GM23248 (cell line): ENCODE measurements at regions not wholly inside any gene's neighbourhood (a gene's known extent, or its start where the extent isn't known, plus 50 kb on each side); places are given as distances from the start of the nearest gene placed in this dataset.

Experiments used
- DNase-seq: peaks from one replicate; pipeline ENCODE4 v3.0.0-alpha.2; 2015
- H2AFZ ChIP-seq: fragments of 200-600 bp; sonication (generic); 2 replicates; pipeline ENCODE4 v1.6.1; 2016; ENCODE audit warnings: antibody characterized with exemption
- H3F3A ChIP-seq: fragments of 200-600 bp; sonication (generic); 2 replicates; pipeline ENCODE4 v1.6.1; 2016; ENCODE audit warnings: mild to moderate bottlenecking, antibody characterized with exemption, mixed run types; ENCODE audit not compliant: insufficient read depth
- H3K27ac ChIP-seq: fragments of 200-600 bp; sonication (generic); 2 replicates; pipeline ENCODE4 v1.5.1; 2016; ENCODE audit warnings: mild to moderate bottlenecking
- H3K27me3 ChIP-seq: fragments of 200-600 bp; sonication (generic); replicated peaks from 2 replicates; pipeline ENCODE4 v1.6.1; 2016; ENCODE audit warnings: mild to moderate bottlenecking; ENCODE audit not compliant: insufficient read depth
- H3K36me3 ChIP-seq: fragments of 200-600 bp; sonication (generic); 2 replicates; pipeline ENCODE4 v1.6.1; 2016; ENCODE audit warnings: low read depth, mild to moderate bottlenecking
- H3K4me1 ChIP-seq: fragments of 200-600 bp; sonication (generic); 2 replicates; pipeline ENCODE4 v1.6.1; 2016; ENCODE audit warnings: mild to moderate bottlenecking; ENCODE audit not compliant: insufficient read depth
- H3K4me2 ChIP-seq: fragments of 200-600 bp; sonication (generic); one replicate; pipeline ENCODE4 v1.6.1; 2016; ENCODE audit warnings: mild to moderate bottlenecking; ENCODE audit not compliant: unreplicated experiment
- H3K4me3 ChIP-seq: fragments of 200-600 bp; sonication (generic); 2 replicates; pipeline ENCODE4 v1.5.1; 2016; ENCODE audit warnings: mild to moderate bottlenecking
- H3K79me2 ChIP-seq: fragments of 200-600 bp; sonication (generic); 2 replicates; pipeline ENCODE4 v1.6.1; 2016; ENCODE audit warnings: mild to moderate bottlenecking; ENCODE audit not compliant: insufficient read depth
- H3K9ac ChIP-seq: fragments of 200-600 bp; sonication (generic); 2 replicates; pipeline ENCODE4 v1.6.1; 2016; ENCODE audit warnings: mild to moderate bottlenecking
- H3K9me2 ChIP-seq: fragments of 200-600 bp; sonication (generic); 2 replicates; pipeline ENCODE4 v1.6.1; 2016; ENCODE audit warnings: mixed run types, mild to moderate bottlenecking, moderate library complexity; ENCODE audit not compliant: insufficient read depth
- H3K9me3 ChIP-seq: fragments of 200-600 bp; sonication (generic); one replicate; pipeline ENCODE4 v1.6.1; 2017; ENCODE audit warnings: low read depth
- H4K20me1 ChIP-seq: fragments of 200-600 bp; sonication (generic); 2 replicates; pipeline ENCODE4 v1.6.0; 2016; ENCODE audit not compliant: insufficient read depth
- EZH2 ChIP-seq: fragments of 200-600 bp; sonication (generic); IDR thresholded peaks from 2 replicates; pipeline ENCODE4 v1.6.1; 2018; ENCODE audit warnings: antibody characterized with exemption, mild to moderate bottlenecking; ENCODE audit not compliant: insufficient read depth, poor library complexity, severe bottlenecking
- EZH2phosphoT487 ChIP-seq: fragments of 200-600 bp; sonication (generic); IDR thresholded peaks from 2 replicates; pipeline ENCODE4 v1.6.1; 2018; ENCODE audit warnings: antibody characterized with exemption, moderate library complexity, mild to moderate bottlenecking, low read depth; ENCODE audit not compliant: insufficient read depth
- WGBS, 2 experiments: methylation state at CpG; one replicate each; pipeline ENCODE4 v1.1.6; 2015 to 2017; ENCODE audit warnings: low lambda C conversion rate in 2 of 2, low coverage in 1 of 2; ENCODE audit errors: missing lambda C conversion rate in 2 of 2; 5-methylcytosine and 5-hydroxymethylcytosine counted together
- in situ Hi-C: fragments of 300-500 bp; cut with MboI; formaldehyde crosslinking; loops from 2 replicates; pipeline ENCODE4 v1.15.0; 2020

- TF ChIP-seq EZH2 = no peak
- TF ChIP-seq EZH2phosphoT487 = no peak
- H3K9me2 ChIP-seq = no peaks in the 10 kb centered on the region
- H3K4me2 ChIP-seq = no peak overlapping the region
- DNase-seq = no peak
- H3F3A ChIP-seq = no peaks in the 10 kb centered on the region
- no peak overlapping the region for H2AFZ ChIP-seq
- in situ Hi-C loops = no loop called here
- no peaks in the 10 kb centered on the region for H3K4me1 ChIP-seq
- no peak overlapping the region for H3K9ac ChIP-seq
- H3K27me3 ChIP-seq = no peaks in the 10 kb centered on the region; the same call in 1 of the 2 replicates
- H4K20me1 ChIP-seq = no peaks in the 10 kb centered on the region
- H3K4me3 ChIP-seq = no peak overlapping the region
- no peaks in the 10 kb centered on the region for H3K36me3 ChIP-seq
- WGBS, 2 experiments = 17 to 22% methylated on average over 4 of the region's 4 CpGs
- no peaks in the 10 kb centered on the region for H3K79me2 ChIP-seq
- H3K27ac ChIP-seq = no peak overlapping the region
- H3K9me3 ChIP-seq = no peaks in the 10 kb centered on the region
These were observed 480.8 kb downstream of the GADD45G start for GRCh38 chr9:90085633-90086032.

- H3K79me2 ChIP-seq = no peaks in the 10 kb centered on the region
- no peaks in the 10 kb centered on the region for H3K9me2 ChIP-seq
- no peaks in the 10 kb centered on the region for H3K36me3 ChIP-seq
- no peak overlapping the region for H3K9ac ChIP-seq
- no peak overlapping the region for H3K4me3 ChIP-seq
- H3K9me3 ChIP-seq = no peaks in the 10 kb centered on the region
- 18% methylated on average over 2 of the region's 2 CpGs for WGBS, 2 experiments
- TF ChIP-seq EZH2phosphoT487 (no peak), EZH2 (no peak)
- in situ Hi-C loops = no loop called here
- no peak overlapping the region for H2AFZ ChIP-seq
- H3K4me1 ChIP-seq = no peaks in the 10 kb centered on the region
- no peaks in the 10 kb centered on the region; the same call in 1 of the 2 replicates for H3K27me3 ChIP-seq
- no peaks in the 10 kb centered on the region for H4K20me1 ChIP-seq
- no peaks in the 10 kb centered on the region for H3F3A ChIP-seq
- H3K27ac ChIP-seq = no peak overlapping the region
- H3K4me2 ChIP-seq = no peak overlapping the region
- DNase-seq = no peak
These were observed 481.3 kb downstream of the GADD45G start for GRCh38 chr9:90086101-90086511.

- no peak for DNase-seq
- no peaks in the 10 kb centered on the region for H3K36me3 ChIP-seq
- in situ Hi-C loops = no loop called here
- H3K4me3 ChIP-seq = no peak overlapping the region
- no peak overlapping the region for H3K27ac ChIP-seq
- H3K4me1 ChIP-seq = no peaks in the 10 kb centered on the region
- no peak overlapping the region for H2AFZ ChIP-seq
- no peaks in the 10 kb centered on the region for H3K9me2 ChIP-seq
- no peaks in the 10 kb centered on the region for H3F3A ChIP-seq
- 25 to 26% methylated on average over 6 of the region's 6 CpGs for WGBS, 2 experiments
- H3K27me3 ChIP-seq = no peaks in the 10 kb centered on the region; the same call in 1 of the 2 replicates
- no peaks in the 10 kb centered on the region for H3K79me2 ChIP-seq
- TF ChIP-seq EZH2phosphoT487 (no peak), EZH2 (no peak)
- no peaks in the 10 kb centered on the region for H3K9me3 ChIP-seq
- no peaks in the 10 kb centered on the region for H4K20me1 ChIP-seq
- H3K9ac ChIP-seq = no peak overlapping the region
- no peak overlapping the region for H3K4me2 ChIP-seq
These were observed 483.6 kb downstream of the GADD45G start for GRCh38 chr9:90088434-90088833.

GRCh38 chr9:90088856-90089255 lies 484.0 kb downstream of the GADD45G start:
- WGBS, 2 experiments = 36 to 39% methylated on average over 4 of the region's 4 CpGs
- H3K27me3 ChIP-seq = no peaks in the 10 kb centered on the region; the same call in 1 of the 2 replicates
- no peak for TF ChIP-seq EZH2phosphoT487
- no peak for TF ChIP-seq EZH2

GRCh38 chr9:90090997-90091396 lies 486.2 kb downstream of the GADD45G start:
- Histone ChIP-seq H3K36me3 (no peaks in the 10 kb centered on the region), H3K9ac (no peak overlapping the region), H3K27ac (no peak overlapping the region), H3K27me3 (no peaks in the 10 kb centered on the region; the same call in 1 of the 2 replicates), H2AFZ (no peak overlapping the region), H3K4me2 (no peak overlapping the region), H3K4me3 (no peak overlapping the region), H3K79me2 (no peaks in the 10 kb centered on the region), H3K9me3 (no peaks in the 10 kb centered on the region), H3K9me2 (no peaks in the 10 kb centered on the region), H4K20me1 (no peaks in the 10 kb centered on the region), H3F3A (no peaks in the 10 kb centered on the region), H3K4me1 (no peaks in the 10 kb centered on the region)
- 47 to 62% methylated on average over 4 of the region's 4 CpGs for WGBS, 2 experiments
- DNase-seq = no peak
- TF ChIP-seq EZH2phosphoT487 (no peak), EZH2 (no peak)
- in situ Hi-C loops = no loop called here

More at GRCh38 chr9:90088856-90089255, 484.0 kb downstream of the GADD45G start:
- H3K9me2 ChIP-seq = no peaks in the 10 kb centered on the region
- H3K4me2 ChIP-seq = no peak overlapping the region
- no peaks in the 10 kb centered on the region for H3F3A ChIP-seq
- H3K9me3 ChIP-seq = no peaks in the 10 kb centered on the region
- no peak overlapping the region for H3K9ac ChIP-seq
- no peaks in the 10 kb centered on the region for H4K20me1 ChIP-seq
- in situ Hi-C loops = no loop called here
- H2AFZ ChIP-seq = no peak overlapping the region
- no peak for DNase-seq
- H3K4me1 ChIP-seq = no peaks in the 10 kb centered on the region
- H3K36me3 ChIP-seq = no peaks in the 10 kb centered on the region
- H3K4me3 ChIP-seq = no peak overlapping the region
- H3K79me2 ChIP-seq = no peaks in the 10 kb centered on the region
- H3K27ac ChIP-seq = no peak overlapping the region
